ENCODE measurements at regions not wholly inside any gene's neighbourhood (a gene's known extent, or its start where the extent isn't known, plus 50 kb on each side); places are given as distances from the start of the nearest gene placed in this dataset.

DNA sequence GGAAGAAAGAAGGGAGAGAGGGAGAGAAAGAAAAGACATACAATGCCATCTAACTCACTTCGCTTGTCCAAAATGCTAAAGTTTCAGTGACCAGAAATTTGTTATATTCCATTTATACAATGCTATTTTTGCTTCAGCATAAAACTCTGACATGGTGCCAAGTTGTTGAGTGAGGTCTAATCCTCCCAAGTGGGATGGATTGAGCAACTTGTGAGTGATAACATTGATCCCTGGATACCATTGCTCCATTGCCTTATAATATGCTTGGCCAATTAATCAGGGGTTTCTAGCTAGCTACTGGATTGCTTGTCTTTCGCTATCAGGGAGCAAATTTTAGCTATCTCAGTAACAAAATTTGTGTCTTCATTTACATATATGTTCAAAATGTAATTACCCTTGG, 615.6 kb upstream of the DPPA4 start:
- TF ChIP-seq, protein P1, sequence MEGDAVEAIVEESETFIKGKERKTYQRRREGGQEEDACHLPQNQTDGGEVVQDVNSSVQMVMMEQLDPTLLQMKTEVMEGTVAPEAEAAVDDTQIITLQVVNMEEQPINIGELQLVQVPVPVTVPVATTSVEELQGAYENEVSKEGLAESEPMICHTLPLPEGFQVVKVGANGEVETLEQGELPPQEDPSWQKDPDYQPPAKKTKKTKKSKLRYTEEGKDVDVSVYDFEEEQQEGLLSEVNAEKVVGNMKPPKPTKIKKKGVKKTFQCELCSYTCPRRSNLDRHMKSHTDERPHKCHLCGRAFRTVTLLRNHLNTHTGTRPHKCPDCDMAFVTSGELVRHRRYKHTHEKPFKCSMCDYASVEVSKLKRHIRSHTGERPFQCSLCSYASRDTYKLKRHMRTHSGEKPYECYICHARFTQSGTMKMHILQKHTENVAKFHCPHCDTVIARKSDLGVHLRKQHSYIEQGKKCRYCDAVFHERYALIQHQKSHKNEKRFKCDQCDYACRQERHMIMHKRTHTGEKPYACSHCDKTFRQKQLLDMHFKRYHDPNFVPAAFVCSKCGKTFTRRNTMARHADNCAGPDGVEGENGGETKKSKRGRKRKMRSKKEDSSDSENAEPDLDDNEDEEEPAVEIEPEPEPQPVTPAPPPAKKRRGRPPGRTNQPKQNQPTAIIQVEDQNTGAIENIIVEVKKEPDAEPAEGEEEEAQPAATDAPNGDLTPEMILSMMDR (conservative IDR thresholded peaks at IDR 0.05; ENCODE audit: low read depth, low read length): no peak
- TF ChIP-seq EZH2 (IDR thresholded peaks at IDR 0.05; ENCODE audit: borderline replicate concordance, low read depth, low read length, poor library complexity, severe bottlenecking): no peak

Data from A673 (cell line).